DND-41 (cell line): ENCODE measurements at regions not wholly inside any gene's neighbourhood (a gene's known extent, or its start where the extent isn't known, plus 50 kb on each side); places are given as distances from the start of the nearest gene placed in this dataset.

Experiments used
- EZH2 ChIP-seq: IDR thresholded peaks from 3 replicates; pipeline ENCODE4 v1.6.1; 2012; ENCODE audit warnings: borderline replicate concordance, low read depth, mild to moderate bottlenecking, moderate library complexity, low read length, inconsistent platforms; ENCODE audit not compliant: severe bottlenecking
- TF ChIP-seq, protein P1 (sequence below): IDR thresholded peaks from 2 replicates; pipeline ENCODE4 v1.5.1; 2012; ENCODE audit warnings: borderline replicate concordance, low read length, moderate library complexity, mild to moderate bottlenecking; ENCODE audit not compliant: poor library complexity, severe bottlenecking; ENCODE audit errors: extremely low read depth

DNA sequence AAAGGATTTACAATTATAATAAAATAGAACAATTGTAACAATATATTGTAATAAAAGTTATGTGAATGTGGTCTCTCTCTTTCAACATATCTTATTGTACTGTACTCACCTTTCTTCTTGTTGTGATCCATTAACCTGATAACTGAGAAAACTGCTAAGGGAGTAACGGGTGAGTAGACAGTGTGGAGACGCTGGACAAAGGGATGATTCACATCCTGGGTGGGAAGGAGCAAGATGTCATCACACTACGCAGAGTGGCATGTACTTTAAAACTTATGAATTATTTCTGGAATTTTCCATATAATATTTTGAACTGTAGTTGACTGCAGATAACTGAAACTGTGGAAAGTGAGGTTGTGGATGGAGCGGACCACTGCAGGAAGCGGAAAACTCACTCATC lies 91.2 kb upstream of the PLPP4 start:
- TF ChIP-seq, protein P1, sequence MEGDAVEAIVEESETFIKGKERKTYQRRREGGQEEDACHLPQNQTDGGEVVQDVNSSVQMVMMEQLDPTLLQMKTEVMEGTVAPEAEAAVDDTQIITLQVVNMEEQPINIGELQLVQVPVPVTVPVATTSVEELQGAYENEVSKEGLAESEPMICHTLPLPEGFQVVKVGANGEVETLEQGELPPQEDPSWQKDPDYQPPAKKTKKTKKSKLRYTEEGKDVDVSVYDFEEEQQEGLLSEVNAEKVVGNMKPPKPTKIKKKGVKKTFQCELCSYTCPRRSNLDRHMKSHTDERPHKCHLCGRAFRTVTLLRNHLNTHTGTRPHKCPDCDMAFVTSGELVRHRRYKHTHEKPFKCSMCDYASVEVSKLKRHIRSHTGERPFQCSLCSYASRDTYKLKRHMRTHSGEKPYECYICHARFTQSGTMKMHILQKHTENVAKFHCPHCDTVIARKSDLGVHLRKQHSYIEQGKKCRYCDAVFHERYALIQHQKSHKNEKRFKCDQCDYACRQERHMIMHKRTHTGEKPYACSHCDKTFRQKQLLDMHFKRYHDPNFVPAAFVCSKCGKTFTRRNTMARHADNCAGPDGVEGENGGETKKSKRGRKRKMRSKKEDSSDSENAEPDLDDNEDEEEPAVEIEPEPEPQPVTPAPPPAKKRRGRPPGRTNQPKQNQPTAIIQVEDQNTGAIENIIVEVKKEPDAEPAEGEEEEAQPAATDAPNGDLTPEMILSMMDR: no peak
- no peak for TF ChIP-seq EZH2
